ENCODE measurements at regions not wholly inside any gene's neighbourhood (a gene's known extent, or its start where the extent isn't known, plus 50 kb on each side); places are given as distances from the start of the nearest gene placed in this dataset.

- no peak for TF ChIP-seq CTCF (conservative IDR thresholded peaks at IDR 0.05; ENCODE audit: low read depth, low read length)
- H3K4me3 ChIP-seq (ENCODE audit: low read length): no peak overlapping the region
- DNase-seq (ENCODE audit: low read depth): no peak
These were observed 784.0 kb downstream of the MRPL39 start for GRCh38 chr21:24823247-24823646.

- no peak for DNase-seq (ENCODE audit: low read depth)
- H3K4me3 ChIP-seq (ENCODE audit: low read length): no peak overlapping the region
- TF ChIP-seq CTCF (conservative IDR thresholded peaks at IDR 0.05; ENCODE audit: low read depth, low read length): no peak
These were observed 822.2 kb downstream of the MRPL39 start for GRCh38 chr21:24785033-24785432.

GRCh38 chr21:24781146-24781545, 826.1 kb downstream of the MRPL39 start:
- no peak for TF ChIP-seq CTCF (conservative IDR thresholded peaks at IDR 0.05; ENCODE audit: low read depth, low read length)
- no peak overlapping the region for H3K4me3 ChIP-seq (ENCODE audit: low read length)
- no peak for DNase-seq (ENCODE audit: low read depth)

- no peak for DNase-seq (ENCODE audit: low read depth)
- TF ChIP-seq CTCF (conservative IDR thresholded peaks at IDR 0.05; ENCODE audit: low read depth, low read length): no peak
- H3K4me3 ChIP-seq (ENCODE audit: low read length): no peak overlapping the region
These were observed 847.8 kb downstream of the MRPL39 start for GRCh38 chr21:24759348-24760075.

- DNase-seq (ENCODE audit: low read depth): no peak
- H3K4me3 ChIP-seq (ENCODE audit: low read length): no peak overlapping the region
- no peak for TF ChIP-seq CTCF (conservative IDR thresholded peaks at IDR 0.05; ENCODE audit: low read depth, low read length)
These were observed 869.2 kb downstream of the MRPL39 start for GRCh38 chr21:24738063-24738462.

- peak; percentile 21 for DNase-seq (ENCODE audit: low read depth)
- no peak overlapping the region for H3K4me3 ChIP-seq (ENCODE audit: low read length)
- TF ChIP-seq CTCF (conservative IDR thresholded peaks at IDR 0.05; ENCODE audit: low read depth, low read length): no peak
These were observed 869.9 kb downstream of the MRPL39 start for GRCh38 chr21:24737296-24737850.

- H3K4me3 ChIP-seq (ENCODE audit: low read length): no peak overlapping the region
- no peak for DNase-seq (ENCODE audit: low read depth)
- no peak for TF ChIP-seq CTCF (conservative IDR thresholded peaks at IDR 0.05; ENCODE audit: low read depth, low read length)
These were observed 876.6 kb downstream of the MRPL39 start for GRCh38 chr21:24730661-24731060.

Measured in retinal pigment epithelial cell (primary cell).